GM12892 (cell line): ENCODE measurements at regions not wholly inside any gene's neighbourhood (a gene's known extent, or its start where the extent isn't known, plus 50 kb on each side); places are given as distances from the start of the nearest gene placed in this dataset.

ENCODE experiments used
- DNase-seq: peaks from one replicate; pipeline ENCODE4 v3.0.0; 2011; ENCODE audit not compliant: insufficient read length
- FAIRE-seq: peaks from 2 replicates; lab custom pipeline; 2011; peaks lifted over from hg19 to GRCh38; lab: Jason Lieb, UNC
- POLR2A ChIP-seq: IDR thresholded peaks from 2 replicates; pipeline ENCODE4 v1.6.1; 2011; ENCODE audit warnings: low read depth, low read length, control low read depth
- POLR2AphosphoS5 ChIP-seq: IDR thresholded peaks from 2 replicates; pipeline ENCODE4 v1.6.1; 2011; ENCODE audit warnings: low read depth, low read length, control low read depth
- TAF1 ChIP-seq: IDR thresholded peaks from 2 replicates; pipeline ENCODE4 v1.6.1; 2011; ENCODE audit warnings: low read depth, mild to moderate bottlenecking, control low read depth, low read length, borderline replicate concordance

DNA sequence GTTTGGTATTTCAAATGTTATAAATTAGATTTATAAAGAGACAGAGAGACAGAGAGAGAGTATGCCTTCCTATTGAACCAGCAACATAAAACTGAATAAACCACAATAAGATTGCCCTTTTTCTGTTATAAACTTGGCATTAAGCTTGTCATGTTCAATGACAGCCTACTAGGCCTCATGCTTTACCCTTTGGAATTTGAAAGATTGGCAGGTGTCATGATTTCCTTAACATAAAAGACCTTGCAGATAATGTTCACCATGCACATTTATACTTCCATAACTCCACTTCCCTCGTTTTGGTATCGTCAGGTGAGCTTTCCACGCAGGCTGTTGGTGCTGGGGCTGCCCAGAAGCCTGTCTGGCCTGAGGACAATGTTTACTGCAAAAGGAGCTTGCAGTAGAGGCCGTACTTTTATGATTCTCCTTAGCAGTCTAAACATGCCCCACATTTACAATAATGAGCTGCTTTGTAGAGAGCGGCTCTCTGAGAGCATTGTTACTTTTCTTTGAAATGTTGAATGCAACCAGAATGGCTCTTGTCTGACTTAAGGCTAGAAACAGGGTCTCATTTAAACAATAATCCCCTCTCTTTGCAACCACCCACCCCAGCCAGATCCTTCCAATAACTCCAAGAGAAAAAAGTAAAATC lies 379.1 kb upstream of the ATP5MC3 start:
- DNase-seq (no peak), FAIRE-seq (no peak)
- TF ChIP-seq TAF1 (no peak), POLR2AphosphoS5 (no peak), POLR2A (no peak)

DNA sequence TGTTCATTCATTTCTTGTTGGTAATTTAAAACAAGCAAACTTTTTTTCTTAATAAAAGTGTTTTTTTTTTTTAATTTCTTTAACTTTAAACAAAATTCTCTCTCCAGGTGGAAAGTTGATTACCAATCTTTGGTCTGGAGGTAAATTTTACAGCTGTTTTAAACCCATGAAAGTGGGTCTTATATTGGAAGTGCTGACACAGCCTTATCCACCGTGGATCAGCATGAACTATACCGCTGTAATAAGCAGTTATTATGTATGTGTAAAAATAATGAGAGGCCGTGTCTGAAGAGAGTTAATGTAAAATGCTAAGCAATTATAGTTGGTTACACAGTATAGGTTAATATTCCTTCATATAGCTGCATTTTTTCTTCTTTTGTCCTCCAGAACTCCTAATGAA lies 378.1 kb upstream of the ATP5MC3 start:
- TF ChIP-seq POLR2AphosphoS5 (no peak), TAF1 (no peak), POLR2A (no peak)
- no peak for FAIRE-seq
- DNase-seq: no peak

GRCh38 chr2:175557810-175558377 lies 376.4 kb upstream of the ATP5MC3 start:
- TF ChIP-seq POLR2A (no peak), TAF1 (no peak), POLR2AphosphoS5 (no peak)
- FAIRE-seq: no peak

DNA sequence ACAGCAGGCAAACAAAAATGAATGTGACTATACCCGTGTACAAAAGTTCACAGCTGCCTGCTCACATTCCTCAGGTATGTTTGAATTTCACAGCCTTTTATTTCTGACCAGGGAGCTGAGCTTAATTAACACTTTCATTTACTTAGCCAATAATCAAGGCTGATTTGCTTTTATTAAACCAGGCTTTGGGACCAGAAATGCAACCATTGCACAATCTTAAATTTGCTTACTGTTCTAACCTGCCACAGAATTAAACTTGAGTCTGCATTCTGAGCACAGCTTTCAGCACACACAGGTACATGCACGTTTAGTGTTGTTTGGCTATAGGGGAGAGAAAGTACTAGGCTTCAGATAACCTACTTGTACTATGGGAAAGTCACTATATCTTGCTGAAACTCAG lies 372.4 kb upstream of the ATP5MC3 start:
- DNase-seq: no peak
- TF ChIP-seq POLR2AphosphoS5 (no peak), TAF1 (no peak), POLR2A (no peak)
- no peak for FAIRE-seq

More at GRCh38 chr2:175557810-175558377, 376.4 kb upstream of the ATP5MC3 start:
- no peak for DNase-seq

GRCh38 chr2:175552902-175553301 lies 371.4 kb upstream of the ATP5MC3 start:
- TF ChIP-seq POLR2AphosphoS5 (no peak), TAF1 (no peak), POLR2A (no peak)
- FAIRE-seq (no peak), DNase-seq (no peak)

DNA sequence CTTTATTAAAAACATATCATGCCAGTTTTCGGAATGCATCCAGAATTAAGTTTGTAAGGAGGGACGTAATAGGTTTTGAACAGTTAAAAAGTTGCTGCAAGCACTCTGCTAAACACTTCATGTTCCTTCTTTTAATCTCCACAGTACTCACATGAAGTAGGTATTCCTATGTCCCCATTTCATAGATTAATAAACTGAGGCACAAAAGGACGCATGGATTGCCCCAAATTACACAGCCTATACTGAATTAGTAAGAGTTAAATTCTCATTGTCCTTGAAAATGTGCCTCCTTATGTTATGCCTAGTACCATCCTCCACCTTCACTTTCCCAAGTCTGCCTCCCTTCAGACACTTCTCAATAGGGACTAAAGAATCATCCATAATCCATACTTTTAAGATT lies 358.9 kb upstream of the ATP5MC3 start:
- FAIRE-seq: no peak
- DNase-seq: no peak
- TF ChIP-seq POLR2A (no peak), TAF1 (no peak), POLR2AphosphoS5 (no peak)

- TF ChIP-seq POLR2A (no peak), TAF1 (no peak)
- no peak for FAIRE-seq
- DNase-seq: no peak
Measured at GRCh38 chr2:175539122-175539521, 357.6 kb upstream of the ATP5MC3 start.

- DNase-seq: no peak
- no peak for FAIRE-seq
- TF ChIP-seq POLR2AphosphoS5: no peak
- no peak for TF ChIP-seq TAF1
- TF ChIP-seq POLR2A: no peak
Measured at GRCh38 chr2:175536059-175536458, 354.5 kb upstream of the ATP5MC3 start.

GRCh38 chr2:175535631-175536030 lies 354.1 kb upstream of the ATP5MC3 start:
- no peak for FAIRE-seq

DNA sequence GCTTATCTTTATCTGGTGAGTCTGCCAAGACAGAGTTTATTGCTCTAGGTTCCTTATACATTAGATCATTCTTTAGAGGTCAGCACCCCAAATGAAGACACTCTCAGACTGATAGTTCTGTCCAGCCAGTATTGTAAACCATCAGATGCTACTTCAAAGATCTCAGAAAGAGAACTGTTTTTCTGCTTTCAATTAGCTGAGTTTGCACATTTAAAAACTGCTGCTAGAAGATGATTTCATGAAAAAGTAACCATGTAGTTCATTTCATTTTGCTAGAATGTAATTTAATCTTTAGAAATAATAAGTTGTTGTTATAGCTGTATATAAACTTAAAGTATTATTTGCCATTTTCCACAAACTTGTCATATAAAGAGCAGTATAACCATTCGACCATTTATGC lies 344.5 kb upstream of the ATP5MC3 start:
- no peak for FAIRE-seq
- TF ChIP-seq TAF1 (no peak), POLR2A (no peak), POLR2AphosphoS5 (no peak)
- no peak for DNase-seq

More at GRCh38 chr2:175535631-175536030, 354.1 kb upstream of the ATP5MC3 start:
- TF ChIP-seq POLR2AphosphoS5: no peak
- no peak for TF ChIP-seq POLR2A
- no peak for TF ChIP-seq TAF1
- no peak for DNase-seq

DNA sequence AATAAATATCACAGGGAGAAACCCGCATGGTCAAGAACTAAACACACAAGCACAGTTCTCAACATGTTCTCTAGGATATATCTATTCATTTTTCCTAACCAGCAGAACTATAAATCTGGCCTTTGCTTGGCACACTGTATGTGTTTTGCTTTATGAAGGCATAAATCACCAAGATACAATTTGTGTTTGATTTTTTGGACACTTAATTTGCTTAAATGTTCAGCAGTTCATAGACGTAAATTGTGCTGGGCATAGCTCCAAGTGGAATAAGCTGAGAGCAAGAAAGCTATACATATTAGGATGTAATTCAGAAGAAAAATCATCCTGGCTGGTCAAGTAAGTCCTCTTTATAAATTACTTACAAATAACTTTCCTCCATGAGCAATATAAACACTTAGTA lies 341.5 kb upstream of the ATP5MC3 start:
- no peak for TF ChIP-seq POLR2A
- TF ChIP-seq POLR2AphosphoS5: no peak
- TF ChIP-seq TAF1: no peak
- DNase-seq (no peak), FAIRE-seq (no peak)

DNA sequence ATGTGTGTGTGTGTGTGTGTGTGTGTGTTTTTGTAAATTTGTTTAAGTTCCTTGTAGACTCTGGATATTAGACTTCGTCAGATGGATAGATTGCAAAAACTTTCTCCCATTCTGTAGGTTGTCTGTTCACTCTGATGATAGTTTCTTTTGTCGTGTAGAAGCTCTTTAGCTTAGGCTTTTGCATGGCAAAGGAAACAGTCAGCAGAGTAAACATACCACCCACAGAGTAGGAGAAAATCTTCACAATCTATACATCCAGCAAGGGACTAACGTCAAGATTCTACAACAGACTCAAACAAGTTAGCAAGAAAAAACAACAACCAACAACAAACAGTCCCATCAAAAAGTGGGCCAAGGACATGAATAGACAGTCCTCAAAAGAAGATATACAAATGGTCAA lies 336.7 kb upstream of the ATP5MC3 start:
- no peak for FAIRE-seq
- DNase-seq: no peak

GRCh38 chr2:175516555-175516954 lies 335.0 kb upstream of the ATP5MC3 start:
- no peak for TF ChIP-seq POLR2A
- TF ChIP-seq POLR2AphosphoS5: no peak
- no peak for TF ChIP-seq TAF1
- FAIRE-seq (no peak), DNase-seq (no peak)

More for the DNA sequence above, 336.7 kb upstream of the ATP5MC3 start:
- TF ChIP-seq TAF1 (no peak), POLR2AphosphoS5 (no peak), POLR2A (no peak)
